ENCODE measurements at regions not wholly inside any gene's neighbourhood (a gene's known extent, or its start where the extent isn't known, plus 50 kb on each side); places are given as distances from the start of the nearest gene placed in this dataset.

GRCh38 chr3:153038367-153038766 is 123.7 kb upstream of the RAP2B start:
- TF ChIP-seq CTCF (IDR thresholded peaks at IDR 0.05) (no peak), ZFX (IDR thresholded peaks at IDR 0.05; ENCODE audit: borderline replicate concordance) (no peak)

All from 22Rv1 (cell line).